ENCODE measurements at regions not wholly inside any gene's neighbourhood (a gene's known extent, or its start where the extent isn't known, plus 50 kb on each side); places are given as distances from the start of the nearest gene placed in this dataset.

GRCh38 chr3:31406896-31407295 is 125.8 kb upstream of the STT3B start:
- Histone ChIP-seq H3K4me1 (ENCODE audit: insufficient read depth, low read length) (peaks cover 4% of the 10 kb centered on the region; the same call in 1 of the 2 replicates), H3K27me3 (ENCODE audit: insufficient read depth, low read length) (no peaks in the 10 kb centered on the region), H3K36me3 (ENCODE audit: insufficient read depth, low read depth, low read length) (no peaks in the 10 kb centered on the region), H3K9me3 (ENCODE audit: insufficient read depth, low read depth, low read length) (no peaks in the 10 kb centered on the region), H3K27ac (ENCODE audit: low read length) (no peak overlapping the region), H3K4me3 (ENCODE audit: low read length) (no peak overlapping the region), H3K9ac (ENCODE audit: low read depth, low read length) (no peak overlapping the region)

GRCh38 chr3:31407665-31408064 is 125.1 kb upstream of the STT3B start:
- no peak overlapping the region for H3K9ac ChIP-seq (ENCODE audit: low read depth, low read length)
- H3K27ac ChIP-seq (ENCODE audit: low read length) = no peak overlapping the region
- H3K4me1 ChIP-seq (ENCODE audit: insufficient read depth, low read length) = peaks cover 4% of the 10 kb centered on the region; the same call in 1 of the 2 replicates
- H3K4me3 ChIP-seq (ENCODE audit: low read length) = no peak overlapping the region
- H3K27me3 ChIP-seq (ENCODE audit: insufficient read depth, low read length) = no peaks in the 10 kb centered on the region
- H3K36me3 ChIP-seq (ENCODE audit: insufficient read depth, low read depth, low read length) = no peaks in the 10 kb centered on the region
- no peaks in the 10 kb centered on the region for H3K9me3 ChIP-seq (ENCODE audit: insufficient read depth, low read depth, low read length)

- Histone ChIP-seq H3K27me3 (ENCODE audit: insufficient read depth, low read length) (no peaks in the 10 kb centered on the region), H3K4me3 (ENCODE audit: low read length) (no peak overlapping the region), H3K27ac (ENCODE audit: low read length) (no peak overlapping the region), H3K4me1 (ENCODE audit: insufficient read depth, low read length) (peaks cover 4% of the 10 kb centered on the region; the same call in 1 of the 2 replicates), H3K9me3 (ENCODE audit: insufficient read depth, low read depth, low read length) (no peaks in the 10 kb centered on the region), H3K9ac (ENCODE audit: low read depth, low read length) (no peak overlapping the region), H3K36me3 (ENCODE audit: insufficient read depth, low read depth, low read length) (no peaks in the 10 kb centered on the region)
These were observed 124.0 kb upstream of the STT3B start for GRCh38 chr3:31408720-31409119.

GRCh38 chr3:31409389-31409788 is 123.3 kb upstream of the STT3B start:
- no peaks in the 10 kb centered on the region for H3K36me3 ChIP-seq (ENCODE audit: insufficient read depth, low read depth, low read length)
- no peaks in the 10 kb centered on the region for H3K9me3 ChIP-seq (ENCODE audit: insufficient read depth, low read depth, low read length)
- H3K27ac ChIP-seq (ENCODE audit: low read length) = no peak overlapping the region
- no peak overlapping the region for H3K9ac ChIP-seq (ENCODE audit: low read depth, low read length)
- H3K4me3 ChIP-seq (ENCODE audit: low read length) = no peak overlapping the region
- no peaks in the 10 kb centered on the region for H3K27me3 ChIP-seq (ENCODE audit: insufficient read depth, low read length)
- H3K4me1 ChIP-seq (ENCODE audit: insufficient read depth, low read length) = peaks cover 4% of the 10 kb centered on the region; the same call in 1 of the 2 replicates

GRCh38 chr3:31409866-31410265 is 122.9 kb upstream of the STT3B start:
- H3K27me3 ChIP-seq (ENCODE audit: insufficient read depth, low read length) = no peaks in the 10 kb centered on the region
- H3K9me3 ChIP-seq (ENCODE audit: insufficient read depth, low read depth, low read length) = no peaks in the 10 kb centered on the region
- H3K4me3 ChIP-seq (ENCODE audit: low read length) = no peak overlapping the region
- no peak overlapping the region for H3K27ac ChIP-seq (ENCODE audit: low read length)
- H3K36me3 ChIP-seq (ENCODE audit: insufficient read depth, low read depth, low read length) = no peaks in the 10 kb centered on the region
- H3K9ac ChIP-seq (ENCODE audit: low read depth, low read length) = no peak overlapping the region
- peaks cover 4% of the 10 kb centered on the region; the same call in 1 of the 2 replicates for H3K4me1 ChIP-seq (ENCODE audit: insufficient read depth, low read length)

GRCh38 chr3:31410411-31410810 is 122.3 kb upstream of the STT3B start:
- Histone ChIP-seq H3K9ac (ENCODE audit: low read depth, low read length) (no peak overlapping the region), H3K36me3 (ENCODE audit: insufficient read depth, low read depth, low read length) (no peaks in the 10 kb centered on the region), H3K9me3 (ENCODE audit: insufficient read depth, low read depth, low read length) (no peaks in the 10 kb centered on the region), H3K27ac (ENCODE audit: low read length) (no peak overlapping the region), H3K27me3 (ENCODE audit: insufficient read depth, low read length) (no peaks in the 10 kb centered on the region), H3K4me1 (ENCODE audit: insufficient read depth, low read length) (peaks cover 4% of the 10 kb centered on the region; the same call in 1 of the 2 replicates), H3K4me3 (ENCODE audit: low read length) (no peak overlapping the region)

GRCh38 chr3:31412832-31413231 is 119.9 kb upstream of the STT3B start:
- no peak overlapping the region for H3K9ac ChIP-seq (ENCODE audit: low read depth, low read length)
- H3K36me3 ChIP-seq (ENCODE audit: insufficient read depth, low read depth, low read length) = no peaks in the 10 kb centered on the region
- H3K4me1 ChIP-seq (ENCODE audit: insufficient read depth, low read length) = no peaks in the 10 kb centered on the region
- H3K27me3 ChIP-seq (ENCODE audit: insufficient read depth, low read length) = no peaks in the 10 kb centered on the region
- no peak overlapping the region for H3K27ac ChIP-seq (ENCODE audit: low read length)
- no peak overlapping the region for H3K4me3 ChIP-seq (ENCODE audit: low read length)
- no peaks in the 10 kb centered on the region for H3K9me3 ChIP-seq (ENCODE audit: insufficient read depth, low read depth, low read length)

GRCh38 chr3:31413515-31413914 is 119.2 kb upstream of the STT3B start:
- H3K4me1 ChIP-seq (ENCODE audit: insufficient read depth, low read length) = no peaks in the 10 kb centered on the region
- H3K4me3 ChIP-seq (ENCODE audit: low read length) = no peak overlapping the region
- H3K9me3 ChIP-seq (ENCODE audit: insufficient read depth, low read depth, low read length) = no peaks in the 10 kb centered on the region
- no peak overlapping the region for H3K9ac ChIP-seq (ENCODE audit: low read depth, low read length)
- H3K36me3 ChIP-seq (ENCODE audit: insufficient read depth, low read depth, low read length) = no peaks in the 10 kb centered on the region
- no peaks in the 10 kb centered on the region for H3K27me3 ChIP-seq (ENCODE audit: insufficient read depth, low read length)
- no peak overlapping the region for H3K27ac ChIP-seq (ENCODE audit: low read length)

GRCh38 chr3:31416980-31417379 is 115.7 kb upstream of the STT3B start:
- no peak overlapping the region for H3K9ac ChIP-seq (ENCODE audit: low read depth, low read length)
- no peaks in the 10 kb centered on the region for H3K36me3 ChIP-seq (ENCODE audit: insufficient read depth, low read depth, low read length)
- H3K4me3 ChIP-seq (ENCODE audit: low read length) = no peak overlapping the region
- no peaks in the 10 kb centered on the region for H3K27me3 ChIP-seq (ENCODE audit: insufficient read depth, low read length)
- H3K4me1 ChIP-seq (ENCODE audit: insufficient read depth, low read length) = no peaks in the 10 kb centered on the region
- H3K9me3 ChIP-seq (ENCODE audit: insufficient read depth, low read depth, low read length) = no peaks in the 10 kb centered on the region
- H3K27ac ChIP-seq (ENCODE audit: low read length) = no peak overlapping the region

- Histone ChIP-seq H3K27me3 (ENCODE audit: insufficient read depth, low read length) (no peaks in the 10 kb centered on the region), H3K27ac (ENCODE audit: low read length) (no peak overlapping the region), H3K9ac (ENCODE audit: low read depth, low read length) (no peak overlapping the region), H3K4me1 (ENCODE audit: insufficient read depth, low read length) (no peaks in the 10 kb centered on the region), H3K4me3 (ENCODE audit: low read length) (no peak overlapping the region), H3K36me3 (ENCODE audit: insufficient read depth, low read depth, low read length) (no peaks in the 10 kb centered on the region), H3K9me3 (ENCODE audit: insufficient read depth, low read depth, low read length) (no peaks in the 10 kb centered on the region)
These were observed 115.2 kb upstream of the STT3B start for GRCh38 chr3:31417486-31417885.

GRCh38 chr3:31420311-31420710 is 112.4 kb upstream of the STT3B start:
- Histone ChIP-seq H3K4me3 (ENCODE audit: low read length) (no peak overlapping the region), H3K4me1 (ENCODE audit: insufficient read depth, low read length) (no peaks in the 10 kb centered on the region), H3K9ac (ENCODE audit: low read depth, low read length) (no peak overlapping the region), H3K36me3 (ENCODE audit: insufficient read depth, low read depth, low read length) (no peaks in the 10 kb centered on the region), H3K27me3 (ENCODE audit: insufficient read depth, low read length) (no peaks in the 10 kb centered on the region), H3K27ac (ENCODE audit: low read length) (no peak overlapping the region), H3K9me3 (ENCODE audit: insufficient read depth, low read depth, low read length) (no peaks in the 10 kb centered on the region)

- H3K36me3 ChIP-seq (ENCODE audit: insufficient read depth, low read depth, low read length) = no peaks in the 10 kb centered on the region
- no peak overlapping the region for H3K27ac ChIP-seq (ENCODE audit: low read length)
- no peaks in the 10 kb centered on the region for H3K27me3 ChIP-seq (ENCODE audit: insufficient read depth, low read length)
- no peaks in the 10 kb centered on the region for H3K9me3 ChIP-seq (ENCODE audit: insufficient read depth, low read depth, low read length)
- H3K9ac ChIP-seq (ENCODE audit: low read depth, low read length) = no peak overlapping the region
- H3K4me3 ChIP-seq (ENCODE audit: low read length) = no peak overlapping the region
- H3K4me1 ChIP-seq (ENCODE audit: insufficient read depth, low read length) = no peaks in the 10 kb centered on the region
These were observed 111.2 kb upstream of the STT3B start for GRCh38 chr3:31421314-31422048.

All from iPS-20b (cell line).